Activated CD4-positive, alpha-beta T cell treated with anti-CD3 and anti-CD28 coated beads for 48 hours (primary cell): ENCODE measurements at regions not wholly inside any gene's neighbourhood (a gene's known extent, or its start where the extent isn't known, plus 50 kb on each side); places are given as distances from the start of the nearest gene placed in this dataset.

Experiments used
- DNase-seq: peaks from one replicate; pipeline ENCODE4 v3.0.0-alpha.2; 2020

DNA sequence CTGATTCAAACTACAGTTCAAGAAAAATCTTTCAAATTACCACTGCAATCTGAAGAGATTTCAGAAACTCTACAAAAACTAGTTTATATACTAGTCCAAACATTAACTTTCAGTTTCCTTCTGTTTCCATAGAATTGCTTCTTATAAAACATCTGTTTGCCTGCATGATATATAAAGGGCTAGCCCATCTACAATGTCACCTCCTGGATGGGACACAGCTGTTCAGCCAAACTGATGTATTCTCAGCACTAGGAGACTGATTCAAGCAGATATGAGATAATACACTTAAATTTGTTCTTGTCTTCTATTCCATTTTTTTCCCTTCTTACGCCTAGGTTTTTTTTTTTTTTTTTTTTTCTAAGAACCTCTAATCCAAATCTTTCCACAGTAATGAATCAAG, 1569.7 kb upstream of the IGFBP7 start:
- DNase-seq = no peak

DNA sequence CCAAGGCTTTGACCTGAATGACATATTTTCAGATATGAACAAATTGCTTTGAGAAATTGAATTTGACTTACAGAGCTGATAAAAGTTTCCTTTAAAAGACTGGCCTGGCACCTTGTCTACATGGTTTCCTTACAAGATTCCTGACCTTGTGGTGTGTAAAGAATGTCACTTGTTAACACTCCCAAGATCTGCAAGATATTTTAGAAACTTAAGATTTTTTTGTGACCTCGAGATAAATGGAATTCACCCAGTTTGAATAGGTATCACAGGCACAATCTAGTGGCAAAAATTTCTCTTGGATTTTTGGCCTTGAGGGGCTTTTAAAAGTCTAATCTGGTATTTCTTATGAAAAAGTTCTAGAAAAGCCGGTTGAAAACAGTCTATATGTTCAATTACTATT, 1568.9 kb upstream of the IGFBP7 start:
- no peak for DNase-seq

DNA sequence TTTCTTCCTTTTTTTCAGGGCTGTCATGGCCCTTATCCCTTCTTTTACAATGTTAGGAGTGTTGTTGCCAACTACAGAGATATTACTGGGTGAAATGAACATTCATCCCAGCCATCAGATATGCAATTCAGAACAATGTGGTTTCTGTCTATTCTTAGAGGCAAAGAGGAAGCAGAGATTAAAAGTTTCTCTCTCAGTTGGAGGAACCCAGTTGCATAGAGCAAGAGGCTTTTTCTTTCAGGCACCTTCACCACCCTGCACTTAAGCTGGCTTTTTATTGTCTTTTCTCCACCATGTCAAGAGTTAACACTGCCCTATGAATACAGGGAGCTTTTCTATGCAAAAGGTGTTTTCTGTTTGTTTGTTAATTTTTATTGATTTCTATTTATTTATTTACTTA, 1559.6 kb upstream of the IGFBP7 start:
- no peak for DNase-seq

DNA sequence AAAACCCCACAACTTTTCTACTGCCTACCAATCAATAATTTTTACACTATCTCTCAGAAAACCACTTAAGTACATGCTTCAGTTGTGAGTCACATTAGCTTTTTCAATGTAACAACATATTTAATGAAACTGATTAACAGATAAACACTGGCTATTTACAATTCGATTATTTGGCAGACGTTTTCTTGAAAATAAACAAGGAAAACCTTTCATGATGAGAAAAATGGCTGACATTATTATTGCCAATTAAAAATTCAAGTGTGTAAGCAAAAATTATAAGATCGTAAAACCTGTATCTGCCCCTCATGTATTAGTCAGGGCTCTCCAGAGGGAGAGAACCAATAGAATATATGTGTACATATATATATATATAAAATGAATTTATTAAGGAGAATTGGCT, 1555.5 kb upstream of the IGFBP7 start:
- DNase-seq = no peak

DNA sequence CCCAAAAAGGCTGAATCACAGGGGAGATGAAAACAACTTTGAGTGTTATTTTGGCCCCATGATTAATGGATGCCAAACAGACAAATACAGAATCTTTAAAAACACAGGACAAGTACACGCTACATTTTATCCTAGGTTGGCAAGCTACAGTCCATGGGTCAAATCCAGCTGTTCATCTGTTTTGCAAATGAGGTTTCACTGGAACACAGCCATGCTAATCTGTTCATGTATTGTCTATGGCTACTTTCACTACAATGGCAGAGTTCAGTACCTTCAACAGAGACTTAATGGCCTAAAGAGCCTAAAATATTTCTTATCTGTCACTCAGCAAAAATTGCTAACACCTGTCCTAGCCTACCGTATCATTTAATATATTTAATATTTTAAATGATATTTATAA, 1548.5 kb upstream of the IGFBP7 start:
- no peak for DNase-seq

DNA sequence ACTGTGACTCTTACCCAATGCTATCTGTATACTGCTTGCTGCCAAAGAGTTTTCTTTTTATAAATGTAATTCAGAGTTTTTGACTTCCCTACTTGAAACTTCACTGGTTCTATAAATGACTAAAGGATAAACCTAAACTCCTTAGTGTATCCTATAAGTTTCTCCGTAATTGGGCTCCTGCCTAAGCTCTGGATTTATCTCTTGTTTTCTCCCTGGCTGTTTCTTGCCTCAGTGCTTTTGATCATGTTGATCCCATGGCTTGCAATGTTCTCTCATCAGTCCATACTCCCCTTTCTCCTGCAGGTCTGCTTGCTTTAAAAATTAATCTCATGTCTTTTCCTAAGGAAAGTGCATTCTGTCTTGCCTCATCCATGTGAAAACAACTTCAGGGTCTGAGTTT, 1543.1 kb upstream of the IGFBP7 start:
- DNase-seq = no peak

DNA sequence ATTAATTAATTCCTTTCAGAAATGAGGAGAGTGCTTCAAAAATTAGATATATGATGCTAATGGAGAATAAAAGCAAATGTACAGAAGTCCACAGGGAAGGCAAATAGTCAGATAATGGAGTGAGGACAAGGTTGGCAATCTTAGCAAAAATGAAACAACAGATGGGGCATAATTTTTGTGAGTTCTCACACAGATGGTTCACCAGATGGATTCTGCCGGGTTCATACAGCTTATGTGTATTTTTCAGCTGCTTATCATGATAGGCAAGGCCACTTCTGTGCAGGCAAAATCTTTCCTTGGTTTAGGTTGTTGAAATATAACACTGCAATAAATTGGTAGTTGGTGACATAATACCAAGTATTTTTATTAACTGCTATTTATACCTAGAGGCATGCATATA, 1539.0 kb upstream of the IGFBP7 start:
- DNase-seq = no peak

DNA sequence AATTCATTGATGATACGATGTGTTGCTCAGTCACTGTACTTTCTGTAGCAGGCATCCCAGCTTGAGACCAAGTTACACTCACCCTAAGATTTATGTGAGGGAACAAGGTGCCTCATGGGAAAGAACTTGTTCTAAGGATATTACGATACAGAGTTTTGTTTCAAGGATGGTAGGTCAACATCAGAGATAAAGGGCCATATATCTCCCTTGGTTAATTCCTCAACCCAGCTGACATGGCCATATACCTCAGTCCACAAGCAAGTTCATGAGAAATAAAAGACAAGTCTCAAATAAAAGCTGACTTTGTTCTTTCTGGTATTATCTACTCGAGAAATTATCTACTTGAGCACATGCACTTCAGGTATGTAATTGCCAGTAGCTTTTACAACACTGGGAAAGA, 1535.9 kb upstream of the IGFBP7 start:
- DNase-seq = no peak

DNA sequence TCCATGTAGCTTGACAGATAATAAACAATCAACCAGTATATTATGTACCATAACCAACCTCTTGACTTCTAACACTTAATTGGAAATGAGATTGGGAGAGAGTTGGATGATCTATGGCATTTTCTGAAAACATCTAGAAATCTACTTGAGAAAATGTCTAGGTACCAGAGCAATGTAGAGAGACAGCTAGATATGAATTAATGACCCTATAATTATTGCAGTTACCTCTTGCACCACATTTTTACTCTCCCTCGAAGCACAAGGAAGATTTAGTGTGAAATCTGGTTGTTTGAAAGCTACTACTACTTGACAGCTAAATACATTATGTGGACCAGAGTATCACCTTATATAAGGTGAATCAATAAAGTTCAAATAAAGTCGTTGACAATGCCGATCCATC, 1534.4 kb upstream of the IGFBP7 start:
- no peak for DNase-seq

DNA sequence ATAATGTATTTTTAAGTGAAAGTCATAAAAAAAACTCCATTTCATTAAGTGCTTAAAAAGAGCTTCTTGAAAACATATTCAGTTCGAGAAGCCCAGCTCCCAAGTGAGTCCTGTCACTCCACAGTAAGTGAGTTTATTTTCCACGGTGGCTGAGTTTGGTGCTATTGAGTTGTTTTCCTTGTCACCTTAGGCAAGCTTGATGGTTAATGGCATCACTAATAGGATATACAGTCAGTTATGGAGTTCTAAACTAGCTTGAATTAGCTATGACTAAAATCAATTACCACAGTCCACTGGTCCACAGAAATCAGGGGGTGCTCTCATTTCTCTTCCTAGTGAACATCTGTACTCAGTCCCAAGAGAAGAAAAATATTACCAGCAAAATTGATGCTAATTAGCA, 1526.2 kb upstream of the IGFBP7 start:
- DNase-seq = no peak

DNA sequence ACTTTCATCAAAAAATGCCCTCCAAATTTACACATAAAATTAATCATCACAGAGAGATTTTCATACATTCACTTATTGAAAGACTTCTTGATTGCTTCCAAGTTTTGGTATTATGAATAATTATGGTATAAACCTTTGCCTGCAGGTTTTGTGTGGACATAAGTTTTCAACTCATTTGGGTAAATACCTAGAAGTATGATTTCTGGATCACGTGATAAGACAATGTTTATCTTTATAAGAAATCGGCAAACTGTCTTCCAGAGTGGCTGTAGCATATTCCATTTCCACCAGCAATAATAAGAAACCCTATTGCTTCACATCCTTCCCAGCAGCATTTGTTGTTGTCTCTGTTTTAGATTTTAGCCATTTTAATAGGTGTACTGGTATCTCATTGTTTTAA, 1507.0 kb upstream of the IGFBP7 start:
- no peak for DNase-seq

DNA sequence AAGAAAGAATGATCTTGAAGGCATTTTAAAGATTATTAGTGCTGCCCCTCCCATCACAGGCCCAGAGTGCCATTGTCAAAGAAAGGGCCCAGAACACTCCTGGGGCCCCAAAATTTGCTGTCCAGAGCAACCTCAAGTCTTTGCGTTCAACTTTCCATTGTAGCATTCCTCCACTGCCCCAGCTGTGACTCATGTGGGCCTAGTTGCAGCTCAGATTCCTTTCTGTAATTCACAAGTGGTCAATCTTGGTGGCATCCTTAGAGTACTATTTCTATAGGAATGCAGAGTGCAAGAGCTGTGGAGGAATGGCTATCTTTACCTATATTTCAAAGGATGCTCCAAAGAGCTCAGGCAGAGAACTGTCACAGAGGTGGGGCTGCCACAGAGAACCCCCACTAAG, 1500.8 kb upstream of the IGFBP7 start:
- DNase-seq = no peak

DNA sequence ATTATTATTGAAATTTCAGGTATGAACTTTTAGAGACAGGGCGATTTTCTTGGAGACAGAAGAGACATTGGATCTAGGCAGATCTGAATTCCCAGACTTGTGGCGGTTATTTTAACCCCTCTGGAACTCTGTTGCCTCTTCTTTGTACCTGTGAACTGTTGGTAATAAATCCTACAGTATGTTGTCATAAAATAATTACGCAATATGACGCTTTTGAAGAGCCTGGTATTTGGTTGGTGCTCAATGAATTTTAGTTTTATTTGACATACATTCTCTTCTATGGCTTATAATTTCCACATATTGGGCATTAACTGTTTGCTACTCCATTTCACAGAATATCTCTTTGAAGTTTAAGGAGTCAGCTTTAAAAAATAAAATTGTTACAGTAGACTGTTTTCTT, 1496.1 kb upstream of the IGFBP7 start:
- DNase-seq = no peak

DNA sequence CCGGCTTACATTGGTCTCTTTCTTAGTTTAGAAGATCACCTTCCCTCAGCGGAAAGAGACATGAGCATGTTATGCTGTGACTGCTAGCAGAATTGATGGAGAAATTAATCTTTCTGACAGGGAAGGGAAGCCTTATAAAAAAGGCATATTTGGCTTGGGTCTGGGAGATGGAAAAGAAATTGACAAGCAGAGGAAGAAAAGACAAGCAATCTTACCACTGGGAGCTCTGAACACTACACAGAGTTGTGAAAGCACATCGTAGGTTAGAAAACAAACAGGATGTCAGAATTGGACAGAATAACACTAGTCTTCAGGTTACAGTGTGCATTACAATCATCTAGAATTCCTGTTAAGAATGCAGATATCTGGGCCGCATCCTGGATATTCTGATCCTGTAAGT, 1493.8 kb upstream of the IGFBP7 start:
- no peak for DNase-seq

DNA sequence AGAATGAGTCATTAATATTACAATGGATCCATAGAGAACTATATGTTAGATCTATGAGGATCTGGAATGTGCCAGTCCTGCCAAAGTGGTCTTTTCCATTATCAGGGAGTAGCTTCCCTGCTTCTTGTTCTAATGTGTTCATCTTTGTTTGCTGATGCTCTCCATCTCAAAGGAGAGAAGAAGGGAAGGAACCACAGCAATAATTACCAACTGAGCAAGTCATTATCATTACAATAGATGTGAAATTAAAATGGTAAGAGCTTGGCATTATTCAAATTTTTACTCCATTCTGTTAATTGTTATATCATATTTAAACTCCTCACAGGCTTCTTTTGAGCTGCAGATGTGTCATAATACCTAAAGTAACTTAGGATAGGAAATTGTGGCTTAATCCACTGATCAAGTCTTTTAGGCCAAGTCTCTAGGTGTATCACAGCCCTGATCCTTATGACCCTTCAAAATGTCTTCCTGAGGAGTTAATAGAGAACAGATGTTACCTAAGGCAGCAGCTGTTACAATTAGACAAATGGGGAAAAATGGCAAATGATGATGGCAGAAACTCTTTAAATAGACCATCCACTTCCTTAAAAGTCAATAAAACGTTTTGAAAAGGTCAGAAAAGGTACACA, 1492.7 kb upstream of the IGFBP7 start:
- no peak for DNase-seq

DNA sequence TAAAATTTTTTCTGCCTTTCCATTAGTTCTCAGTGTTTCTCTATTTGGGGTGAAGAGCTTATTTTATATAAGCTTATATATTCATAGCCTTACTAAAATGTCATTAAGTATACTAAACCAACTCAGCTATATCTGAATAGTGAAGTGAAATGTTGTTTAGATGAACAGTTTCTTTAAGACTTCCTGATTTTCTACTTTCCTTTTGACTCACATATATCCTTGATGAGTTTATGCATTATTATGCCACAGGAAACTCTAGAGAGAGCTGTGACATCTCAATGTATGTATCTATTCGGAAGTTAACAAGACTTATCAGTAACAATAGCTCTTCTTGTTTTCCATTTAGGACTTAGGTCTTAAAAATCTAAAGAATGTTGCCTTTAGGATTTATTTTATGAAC, 1491.8 kb upstream of the IGFBP7 start:
- DNase-seq = no peak

DNA sequence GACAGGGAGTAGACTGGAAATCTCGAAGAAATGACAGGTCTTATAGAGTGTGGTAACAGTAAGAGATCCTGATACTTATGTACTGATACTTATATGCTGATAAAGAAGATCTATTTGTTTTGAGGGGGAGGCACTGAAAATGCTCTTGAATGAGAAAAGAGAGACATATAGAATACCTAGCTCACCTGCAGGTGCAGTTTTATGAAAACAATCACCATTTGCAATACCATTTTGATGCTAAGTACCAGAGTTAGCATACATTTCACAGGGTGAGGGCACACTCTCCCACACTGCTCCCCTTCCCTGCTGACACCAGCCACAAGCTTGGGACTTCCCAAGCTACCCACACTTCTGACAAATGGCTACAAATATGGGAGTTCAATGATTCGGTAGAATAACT, 1490.1 kb upstream of the IGFBP7 start:
- no peak for DNase-seq

DNA sequence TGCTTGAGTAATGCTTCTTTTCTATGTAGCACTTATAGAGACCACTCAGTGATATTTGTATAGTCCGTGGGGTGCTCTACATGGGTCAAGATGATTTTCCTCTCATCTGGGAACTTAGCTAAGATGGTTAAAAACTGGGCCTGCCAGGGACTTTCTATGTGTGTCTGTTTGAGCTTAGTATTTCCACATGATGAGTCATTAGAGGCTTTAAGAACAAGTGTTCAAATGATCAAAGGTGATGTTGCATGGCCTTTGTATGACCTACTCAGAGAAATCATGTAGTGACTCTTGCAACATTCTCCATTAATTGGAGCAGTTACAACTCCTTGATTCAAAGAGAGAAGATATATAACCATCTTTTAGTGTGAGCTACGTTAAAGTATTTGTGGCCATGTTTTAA, 1480.5 kb upstream of the IGFBP7 start:
- no peak for DNase-seq

DNA sequence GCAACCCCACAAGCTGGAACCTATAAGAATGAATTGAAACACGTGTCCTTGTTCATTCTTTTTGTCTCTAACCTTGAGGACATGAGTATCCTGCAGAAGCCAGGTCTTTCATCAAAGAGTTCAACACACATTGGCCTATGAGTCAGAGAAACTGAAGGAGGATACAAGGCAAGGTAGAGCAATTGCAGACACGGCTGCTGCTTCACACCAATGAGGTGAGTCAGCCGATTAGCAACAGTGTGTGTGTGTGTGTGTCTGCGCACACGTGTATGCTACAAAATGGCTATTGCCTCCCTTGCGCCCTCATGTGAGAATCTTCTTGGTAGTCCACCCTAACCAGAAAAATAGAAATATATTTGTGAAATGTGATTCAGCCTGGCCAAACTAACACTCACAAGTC, 1477.7 kb upstream of the IGFBP7 start:
- no peak for DNase-seq

DNA sequence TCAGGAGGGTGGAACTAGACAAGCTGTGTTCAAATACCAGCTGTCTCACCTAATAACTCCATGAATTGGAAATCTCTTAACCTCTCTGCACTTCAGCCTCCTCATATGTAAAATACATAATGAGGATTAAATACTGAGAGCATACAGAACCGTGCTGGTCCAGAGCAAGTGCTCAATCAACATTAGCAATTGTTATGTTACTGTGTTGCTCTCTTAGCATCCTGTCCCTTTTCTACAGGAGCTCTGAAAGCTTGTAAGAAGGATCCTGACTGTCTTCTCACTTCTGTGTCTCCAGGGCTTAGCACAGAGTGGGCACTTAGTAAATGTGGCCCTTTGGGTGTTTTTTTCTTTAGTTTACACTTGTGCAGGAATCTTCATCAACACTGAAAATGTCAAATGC, 1456.1 kb upstream of the IGFBP7 start:
- no peak for DNase-seq

DNA sequence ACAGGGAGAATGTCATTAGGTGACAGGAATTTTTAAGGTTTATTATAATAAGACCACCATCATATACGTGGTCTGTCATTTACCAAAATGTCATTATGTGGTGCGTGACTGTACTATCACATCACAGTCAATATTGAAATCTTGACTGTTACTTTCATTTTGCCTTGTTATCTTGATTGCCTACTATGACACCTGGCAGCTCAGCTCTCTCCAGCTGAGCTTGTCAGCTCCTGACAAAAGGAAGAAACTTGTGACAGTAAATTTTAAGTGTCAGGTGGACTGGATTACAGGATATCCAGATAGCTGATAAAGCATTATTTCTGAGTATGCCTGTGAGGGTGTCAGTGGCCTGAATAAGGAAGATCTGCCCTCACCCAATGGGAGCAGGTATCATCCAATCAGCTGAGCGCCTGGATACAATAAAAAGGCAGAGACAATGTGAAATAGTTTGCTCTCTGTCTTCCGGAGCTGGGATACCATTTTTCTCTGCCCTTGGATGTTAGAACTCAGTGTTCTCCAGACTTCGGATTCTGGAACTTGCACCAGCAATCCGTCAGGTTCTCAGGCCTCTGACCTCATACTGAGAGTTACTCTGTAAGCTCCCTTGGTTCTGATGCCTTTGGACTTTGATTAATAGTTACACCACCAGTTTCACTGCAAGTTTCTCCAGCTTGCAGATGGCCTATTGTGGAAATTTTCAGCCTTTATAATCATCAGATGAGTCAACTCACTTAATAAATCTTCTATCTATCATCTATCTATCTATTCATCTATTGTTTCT, 1454.7 kb upstream of the IGFBP7 start:
- DNase-seq = no peak

DNA sequence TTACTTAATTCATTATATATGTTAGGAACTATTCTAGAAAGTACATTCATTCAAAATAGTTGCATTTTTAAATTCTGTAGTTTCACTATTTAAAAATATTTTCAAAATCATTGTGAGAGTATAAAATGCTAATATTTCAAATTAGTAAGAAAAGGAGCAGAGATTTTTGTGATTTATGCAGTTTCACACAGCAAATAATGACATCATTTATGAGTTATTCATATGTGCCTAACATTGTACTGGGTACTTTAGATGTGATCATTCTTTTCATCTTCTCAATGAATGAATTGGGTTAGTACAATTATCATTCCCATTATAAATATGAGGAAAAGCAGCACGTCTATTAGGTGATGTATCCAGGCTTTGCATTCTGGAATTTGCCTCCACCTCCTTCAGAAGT, 1451.0 kb upstream of the IGFBP7 start:
- DNase-seq = no peak

DNA sequence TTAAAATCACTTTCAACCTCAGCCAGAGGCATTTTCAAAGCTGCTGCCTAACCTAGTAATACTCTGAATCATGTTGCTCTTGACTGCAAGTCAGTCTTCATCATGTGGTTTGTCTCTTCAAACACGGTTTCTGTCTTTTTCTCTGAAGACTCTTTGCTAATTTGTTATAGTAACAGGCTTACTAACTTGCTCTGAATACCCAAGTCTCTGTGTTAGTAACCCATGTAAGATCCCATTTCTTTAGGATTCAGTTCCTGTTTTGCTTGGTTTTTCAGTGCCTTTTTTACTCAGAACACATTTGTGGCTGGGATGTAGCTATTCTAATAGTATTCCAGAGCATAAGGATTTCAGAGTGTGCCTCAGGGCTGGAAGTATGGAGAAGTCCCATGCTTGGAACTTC, 1450.6 kb upstream of the IGFBP7 start:
- no peak for DNase-seq

DNA sequence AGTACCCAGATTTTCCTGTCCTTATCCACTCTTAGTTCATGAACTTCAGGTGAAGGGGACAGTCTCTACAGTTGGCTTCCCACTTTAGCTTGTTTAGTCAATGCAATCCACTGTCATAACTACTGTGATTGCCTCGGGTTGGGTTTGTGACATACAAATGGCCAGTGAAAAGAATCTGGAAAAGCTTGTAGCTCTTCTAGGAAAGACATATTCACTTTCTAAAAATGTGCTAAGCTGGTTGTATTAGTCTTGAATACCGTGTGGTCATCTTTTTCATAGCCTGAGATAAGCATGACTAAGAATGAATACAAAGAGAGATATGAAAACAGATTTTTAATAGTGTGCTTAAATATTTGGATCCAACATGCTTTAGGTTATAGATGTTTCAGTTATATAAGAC, 1443.5 kb upstream of the IGFBP7 start:
- no peak for DNase-seq

DNA sequence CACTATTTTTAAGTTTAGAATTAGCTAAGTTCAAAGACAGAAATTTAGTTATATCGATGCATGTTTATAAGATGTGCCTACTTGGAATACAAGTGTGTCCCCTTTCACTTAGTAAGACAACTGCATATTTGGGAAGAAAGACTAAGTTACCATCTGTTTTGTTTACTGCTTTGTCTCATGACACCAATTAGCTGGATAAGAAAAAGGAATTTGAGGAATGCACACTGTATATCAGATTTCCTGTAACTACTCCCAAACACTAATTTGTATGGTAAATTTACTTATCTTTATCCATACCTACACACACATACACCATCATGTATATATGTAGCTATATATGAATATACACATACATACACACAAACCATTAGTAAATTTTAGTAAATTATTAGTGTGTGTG, 1442.8 kb upstream of the IGFBP7 start:
- no peak for DNase-seq
